Sigmoid colon (tissue), 4 donors: ENCODE measurements at regions not wholly inside any gene's neighbourhood (a gene's known extent, or its start where the extent isn't known, plus 50 kb on each side); places are given as distances from the start of the nearest gene placed in this dataset.

Experiments
- CTCF ChIP-seq, 4 experiments: fragments of 450-650 bp in 3 of 4; fragments of 200-600 bp in 1 of 4; IDR thresholded peaks; one replicate each; pipeline ENCODE4 v1.5.1; 2016 to 2019; ENCODE audit warnings: antibody characterized with exemption in 4 of 4, mild to moderate bottlenecking in 3 of 4, moderate library complexity in 2 of 4
- EP300 ChIP-seq, 4 donors: sonication (generic); formaldehyde crosslinking; IDR thresholded peaks; one replicate each; pipeline ENCODE4 v1.6.1; 2017; ENCODE audit warnings: antibody characterized with exemption in 4 of 4
- POLR2A ChIP-seq, 2 donors: fragments of 450-650 bp; IDR thresholded peaks; one replicate each; pipeline ENCODE4 v1.6.1; 2016; ENCODE audit warnings: antibody characterized with exemption in 2 of 2, mild to moderate bottlenecking in 2 of 2, moderate library complexity in 2 of 2
- POLR2AphosphoS5 ChIP-seq, 4 donors: sonication (generic); formaldehyde crosslinking; IDR thresholded peaks; one replicate each; pipeline ENCODE4 v1.6.1; 2017; ENCODE audit warnings: antibody characterized with exemption in 4 of 4

- no peak for TF ChIP-seq CTCF (IDR thresholded peaks at IDR 0.05)
- no peak for TF ChIP-seq POLR2A (IDR thresholded peaks at IDR 0.05)
- TF ChIP-seq POLR2AphosphoS5 (IDR thresholded peaks at IDR 0.05): no peak
- no peak for TF ChIP-seq EP300 (IDR thresholded peaks at IDR 0.05)
These were observed 659.9 kb downstream of the KCNT2 start for GRCh38 chr1:195948123-195948895.
